Medulla oblongata (tissue), 1 donor: ENCODE measurements at regions not wholly inside any gene's neighbourhood (a gene's known extent, or its start where the extent isn't known, plus 50 kb on each side); places are given as distances from the start of the nearest gene placed in this dataset.

Experiments
- DNase-seq: peaks from one replicate; pipeline ENCODE4 v3.0.0-alpha.2; 2015; ENCODE audit errors: extremely low spot score

DNA sequence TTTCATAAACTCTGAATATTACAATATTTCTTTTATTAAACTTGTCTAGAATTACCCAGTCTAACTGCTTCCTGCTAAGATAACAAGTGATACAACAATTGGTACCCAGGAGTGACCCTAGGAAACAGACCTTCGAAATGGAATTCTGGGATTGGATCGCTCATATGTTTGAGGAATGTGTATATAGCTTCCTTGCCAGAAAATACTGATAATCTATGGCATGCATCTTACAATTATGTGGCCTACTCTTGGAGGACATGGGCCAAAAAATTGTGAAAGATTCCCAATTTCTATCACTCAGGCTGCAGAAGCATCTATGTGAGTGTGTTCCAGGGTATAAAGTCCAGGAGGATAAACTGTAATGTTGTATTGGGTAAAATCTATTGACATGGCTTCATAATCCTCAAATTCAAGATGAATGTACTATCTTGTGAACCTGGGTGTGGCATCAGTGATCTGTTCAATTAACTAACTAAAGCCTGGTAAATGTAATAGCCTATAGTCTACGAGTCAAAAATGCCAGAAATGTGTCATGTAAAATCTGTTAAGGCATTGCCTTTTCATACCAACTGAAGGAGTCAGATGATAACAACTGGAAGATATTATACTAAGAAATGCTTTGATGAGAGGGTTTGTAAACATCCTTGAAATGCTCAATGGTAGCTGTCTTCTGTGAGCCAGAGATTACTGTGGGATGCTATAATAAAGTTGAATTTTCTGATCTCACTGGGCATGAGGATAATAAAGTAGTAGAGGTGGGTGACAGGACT, 1499.3 kb downstream of the PCDH7 start:
- no peak for DNase-seq

DNA sequence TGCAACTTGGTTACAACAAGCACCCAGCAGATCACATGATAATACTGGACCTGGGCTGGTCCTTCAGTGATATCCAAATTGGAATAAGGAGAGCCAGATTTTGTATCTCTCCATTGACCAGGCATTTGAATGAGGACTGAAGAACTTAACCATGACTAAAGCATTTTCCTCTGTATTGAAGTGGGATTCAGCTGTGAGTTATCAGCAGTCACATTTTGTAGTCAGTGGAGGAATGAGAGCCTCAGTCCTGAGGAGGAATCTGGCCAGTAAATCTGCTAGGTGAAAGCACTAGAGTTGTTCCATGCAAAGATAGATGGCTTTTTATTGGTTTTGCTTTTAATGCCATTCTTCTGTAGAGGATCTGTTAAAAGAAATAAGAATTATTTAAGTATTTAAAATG, 1506.0 kb downstream of the PCDH7 start:
- no peak for DNase-seq

DNA sequence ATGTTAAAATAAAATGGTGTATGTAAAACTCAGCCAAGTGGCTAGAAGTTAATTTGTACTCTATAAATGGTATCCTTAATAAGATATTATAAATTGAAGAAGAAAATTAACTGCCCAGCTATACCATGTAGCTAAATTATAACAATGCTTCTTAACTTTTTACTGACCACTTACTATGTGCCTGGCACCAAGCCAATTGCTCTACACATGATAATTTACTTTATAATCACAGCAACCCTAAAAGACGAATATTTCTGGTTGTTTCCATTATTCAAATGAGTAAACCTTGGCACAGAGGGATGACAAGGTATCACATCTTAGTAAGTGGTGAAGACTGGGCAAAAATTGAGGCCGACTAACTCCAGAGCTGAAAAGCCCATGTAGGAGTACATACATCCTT, 1506.6 kb downstream of the PCDH7 start:
- DNase-seq: no peak

DNA sequence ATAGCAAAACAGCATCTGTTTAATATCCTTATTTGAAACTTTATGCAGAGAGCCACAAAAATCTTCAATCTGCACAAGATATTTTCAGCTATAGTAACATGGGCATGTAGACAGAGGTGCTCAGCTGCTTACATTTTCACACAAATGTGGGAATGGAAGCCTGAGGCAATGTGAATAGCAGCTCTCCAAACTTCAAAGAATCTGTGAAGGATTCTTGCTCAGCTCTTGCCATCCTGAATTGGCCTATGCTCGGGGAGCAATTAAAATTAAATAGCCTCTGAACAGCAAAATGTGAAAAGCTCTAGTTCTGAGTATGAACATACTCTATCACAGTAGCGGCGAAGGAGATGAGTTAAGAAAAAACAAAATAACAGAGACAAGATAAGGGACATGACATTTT, 1523.8 kb downstream of the PCDH7 start:
- no peak for DNase-seq

DNA sequence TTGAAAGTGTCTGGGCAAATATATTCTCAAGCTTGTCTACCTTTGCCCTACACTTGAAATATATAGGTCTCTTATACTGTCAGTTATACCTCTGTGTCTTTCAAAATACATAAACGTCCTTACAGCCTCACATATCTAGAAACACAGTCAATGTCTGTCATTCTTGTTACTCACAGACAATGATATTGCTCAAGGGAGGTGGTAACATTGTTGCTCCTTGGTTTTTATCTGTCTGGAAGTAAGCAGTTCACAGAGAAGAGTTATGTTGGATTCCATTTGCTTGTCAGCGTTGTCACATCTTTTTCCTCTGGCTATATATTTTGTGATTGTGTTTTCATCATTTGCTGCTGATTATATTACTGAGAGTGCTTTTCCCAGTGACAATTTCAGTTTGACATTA, 1528.9 kb downstream of the PCDH7 start:
- no peak for DNase-seq

DNA sequence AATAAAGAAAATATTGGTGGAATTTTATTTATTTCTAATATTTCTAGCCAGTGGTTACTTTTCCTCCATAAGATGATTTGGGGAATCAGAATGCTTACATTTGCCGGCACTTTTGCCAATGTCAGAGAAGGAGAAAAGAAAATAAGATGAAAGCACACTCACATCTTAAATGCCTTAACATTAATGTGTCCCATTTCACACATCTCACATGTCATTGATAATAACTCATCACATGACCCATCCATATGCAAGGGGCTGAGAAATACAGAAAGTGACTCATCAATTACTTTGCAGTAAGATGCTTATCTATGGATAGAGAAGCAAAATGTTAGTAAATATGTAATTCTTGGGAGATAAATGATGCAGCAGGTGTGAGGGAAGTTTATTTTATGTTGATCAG, 1531.0 kb downstream of the PCDH7 start:
- no peak for DNase-seq

DNA sequence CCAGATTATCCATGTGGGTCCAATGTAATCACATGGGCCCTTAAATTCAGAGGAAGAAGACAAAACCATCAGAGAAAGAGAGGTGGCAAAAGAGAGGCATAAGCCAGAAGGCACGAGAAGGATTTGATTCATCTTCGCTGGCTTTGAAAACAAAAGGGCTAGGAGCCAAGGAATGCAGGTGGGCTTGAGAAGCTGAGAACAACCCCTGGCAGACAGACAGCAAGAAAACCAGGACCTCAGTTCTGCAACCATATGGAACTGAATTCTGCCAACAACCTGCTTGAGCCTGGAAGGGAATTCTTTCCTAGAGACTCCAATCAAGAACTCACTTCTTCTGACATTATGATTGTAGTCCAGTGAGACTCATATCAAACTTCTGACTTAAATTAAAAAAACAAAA, 1531.8 kb downstream of the PCDH7 start:
- no peak for DNase-seq

DNA sequence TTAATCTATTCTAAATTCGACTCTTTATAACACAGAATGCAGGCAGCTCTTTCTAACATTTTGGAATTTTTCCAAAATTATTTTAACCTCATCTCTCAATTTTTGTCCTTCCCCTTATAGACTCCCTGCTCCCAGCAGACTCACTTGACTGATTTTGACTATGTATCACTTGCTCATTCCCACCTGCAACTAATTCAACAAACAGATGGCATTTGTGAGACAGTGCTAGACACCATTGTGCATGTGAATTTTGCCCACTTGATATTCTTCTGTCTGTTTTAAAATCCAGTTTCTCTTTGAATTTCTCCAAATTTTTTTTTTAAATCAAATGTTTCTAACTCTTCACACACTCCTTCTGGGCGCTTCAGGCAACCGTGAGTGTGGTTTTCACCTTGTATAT, 1534.0 kb downstream of the PCDH7 start:
- no peak for DNase-seq

DNA sequence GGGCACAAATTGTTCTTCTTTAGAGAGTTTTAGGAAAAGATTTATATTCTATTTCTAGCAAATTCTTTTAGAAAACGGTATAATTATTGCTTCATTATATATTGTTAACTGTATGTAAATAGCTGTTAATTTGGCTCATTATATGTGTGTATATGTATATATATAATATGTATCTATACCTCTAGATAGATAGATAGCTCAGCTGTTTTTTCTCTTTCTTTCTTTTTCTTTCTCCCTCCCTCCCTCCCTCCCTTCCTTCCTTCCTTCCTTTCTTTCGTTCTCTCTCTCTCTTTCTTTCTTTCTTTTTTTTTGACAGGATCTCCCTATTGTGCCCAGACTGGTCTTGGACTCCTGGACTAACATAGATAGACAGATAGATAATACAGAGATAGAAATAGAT, 1538.8 kb downstream of the PCDH7 start:
- DNase-seq: no peak

DNA sequence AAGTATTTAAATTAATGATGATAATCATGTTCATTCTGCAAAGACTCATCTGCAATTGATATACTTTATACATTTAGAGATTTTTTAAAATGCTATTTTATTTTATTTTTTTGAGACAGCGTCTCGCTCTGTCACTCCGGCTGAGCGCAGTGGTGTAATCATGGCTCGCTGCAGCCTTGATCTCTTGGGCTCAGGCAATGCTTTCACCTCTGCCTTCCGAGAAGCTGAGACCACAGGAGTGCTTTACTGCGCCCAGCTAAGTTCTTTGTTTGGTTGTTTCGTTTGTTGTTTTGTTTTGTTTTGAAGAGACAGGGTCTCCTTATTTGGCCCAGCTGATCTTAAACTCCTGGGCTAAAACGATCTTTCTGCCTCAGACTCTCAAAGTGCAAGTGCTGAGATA, 1541.0 kb downstream of the PCDH7 start:
- no peak for DNase-seq

DNA sequence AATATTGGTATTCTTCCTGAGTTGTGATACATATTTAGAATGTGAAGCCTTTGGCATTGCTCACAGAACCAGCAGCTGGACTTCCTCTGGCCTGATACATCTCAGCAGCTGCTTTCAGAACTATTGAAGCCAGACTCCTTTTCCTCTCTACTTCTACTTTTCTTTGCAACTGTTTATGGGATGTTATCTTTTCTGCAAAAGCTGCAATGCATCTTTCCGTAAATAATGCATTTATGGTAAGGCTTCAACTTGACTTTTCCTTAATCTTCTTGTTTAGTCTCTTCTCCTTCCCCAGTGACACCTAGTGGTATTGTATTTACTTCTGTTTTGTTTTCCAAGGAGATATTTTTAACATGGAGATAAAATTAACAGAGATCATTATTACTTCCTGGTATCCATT, 1548.7 kb downstream of the PCDH7 start:
- DNase-seq: no peak

DNA sequence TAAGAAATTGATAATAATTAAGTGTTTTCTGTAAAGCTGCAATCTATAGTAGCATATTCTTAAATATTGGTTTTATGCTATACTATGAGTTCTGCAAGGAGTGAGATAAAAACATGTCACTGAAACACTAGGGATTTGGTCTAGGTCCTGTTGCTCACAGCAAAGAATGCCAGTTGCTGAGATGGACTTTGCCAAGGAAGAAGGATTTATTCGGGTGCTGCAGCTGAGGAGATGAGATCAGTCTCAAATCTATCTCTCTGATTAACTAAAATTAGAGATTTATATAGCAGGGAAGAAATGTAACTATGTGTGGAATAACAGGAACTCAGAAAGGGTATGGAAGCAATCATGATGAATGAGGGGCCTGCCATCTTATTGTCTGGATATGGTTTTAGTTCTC, 1569.9 kb downstream of the PCDH7 start:
- no peak for DNase-seq

DNA sequence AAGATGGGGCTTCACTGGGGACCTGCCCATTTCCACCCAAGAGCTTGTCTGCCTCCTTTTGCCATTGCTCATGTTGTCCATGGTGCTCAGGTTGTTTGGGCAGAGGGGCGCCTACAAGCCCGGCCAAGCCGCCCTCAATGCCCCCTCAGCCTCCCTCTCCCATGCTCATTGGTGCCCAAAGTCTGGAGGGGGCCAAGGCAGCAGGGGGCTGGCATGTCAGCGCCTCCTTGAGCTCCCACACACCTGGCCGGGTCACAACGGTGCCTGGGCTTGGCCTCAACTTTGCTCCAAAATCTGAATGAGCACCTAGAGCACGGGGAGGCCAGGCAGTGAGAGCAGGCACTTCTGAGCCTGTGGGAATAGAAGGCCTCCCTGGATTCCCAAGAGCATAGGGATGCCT, 1598.8 kb downstream of the PCDH7 start:
- DNase-seq: no peak

DNA sequence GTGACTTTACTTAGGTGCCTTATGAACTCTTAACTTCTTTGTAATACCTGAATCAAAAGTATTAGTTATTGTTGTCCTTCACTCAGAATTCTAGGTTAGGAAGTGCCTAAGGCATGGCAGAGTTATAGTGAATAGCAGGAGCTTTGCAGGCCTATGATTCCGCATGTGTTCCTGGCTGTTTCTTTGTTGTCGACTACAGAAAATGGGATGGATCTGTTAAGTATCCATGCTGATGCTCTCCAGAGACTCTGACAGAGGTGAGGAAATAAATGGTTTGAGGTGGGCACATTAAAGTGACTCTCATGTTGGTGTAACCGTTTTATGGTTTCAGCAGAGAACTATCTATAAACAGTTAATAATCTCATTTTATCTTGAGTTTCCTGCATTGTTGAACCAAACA, 1601.3 kb downstream of the PCDH7 start:
- no peak for DNase-seq

DNA sequence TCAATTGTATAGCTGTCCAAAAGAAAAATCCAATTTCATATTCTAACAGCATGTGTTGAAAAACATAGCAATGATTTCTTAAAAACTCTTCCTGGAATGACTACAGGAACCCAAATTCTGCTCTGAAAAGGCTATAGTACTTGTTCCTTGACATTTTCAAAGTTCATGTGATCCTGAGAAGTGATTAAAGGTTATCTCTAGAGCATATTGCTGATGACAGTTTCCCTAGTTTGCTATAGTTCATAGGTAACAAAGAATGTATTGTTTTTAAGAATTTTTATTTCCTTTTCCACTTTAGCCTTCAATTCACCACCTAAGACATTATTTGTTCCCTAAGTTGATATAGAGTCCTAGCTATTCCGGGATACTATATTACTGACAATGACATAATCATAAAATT, 1614.6 kb downstream of the PCDH7 start:
- no peak for DNase-seq

DNA sequence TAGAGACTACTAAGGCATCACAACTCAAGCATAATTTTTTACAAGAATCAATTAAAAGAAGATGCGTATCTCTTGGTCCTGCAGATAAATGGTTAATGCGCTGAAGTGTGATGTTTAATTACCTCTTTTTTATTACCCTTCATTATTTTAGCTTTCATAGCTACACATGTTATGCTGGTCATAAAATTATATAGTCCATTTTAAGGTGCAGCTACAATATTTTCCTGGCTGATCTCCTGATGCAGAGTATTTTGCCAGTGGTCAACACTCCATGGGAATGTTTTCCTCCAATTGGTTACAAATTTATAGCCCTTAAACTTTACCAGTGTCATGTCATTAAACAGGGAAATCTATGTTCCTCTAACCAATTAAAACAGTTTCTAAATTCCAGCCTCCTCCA, 1617.2 kb downstream of the PCDH7 start:
- DNase-seq: no peak

DNA sequence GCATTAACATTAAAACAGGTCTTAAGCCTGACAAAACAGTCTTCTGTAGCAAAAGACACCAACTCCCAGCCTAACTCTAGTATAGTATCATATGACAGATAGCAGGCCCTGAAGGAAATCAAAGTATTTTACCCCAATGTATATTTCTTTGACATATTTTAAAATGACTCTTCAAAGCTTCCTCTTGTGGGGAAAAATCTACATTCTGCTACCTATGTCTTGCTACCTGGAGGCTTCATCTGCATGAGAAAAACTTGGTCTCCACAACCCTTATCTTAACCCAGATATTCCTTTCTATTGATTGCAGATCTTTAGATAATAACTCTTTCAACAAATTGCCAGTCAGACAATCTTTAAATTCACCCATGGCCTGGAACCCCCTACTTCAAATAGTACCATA, 1620.4 kb downstream of the PCDH7 start:
- DNase-seq: no peak

DNA sequence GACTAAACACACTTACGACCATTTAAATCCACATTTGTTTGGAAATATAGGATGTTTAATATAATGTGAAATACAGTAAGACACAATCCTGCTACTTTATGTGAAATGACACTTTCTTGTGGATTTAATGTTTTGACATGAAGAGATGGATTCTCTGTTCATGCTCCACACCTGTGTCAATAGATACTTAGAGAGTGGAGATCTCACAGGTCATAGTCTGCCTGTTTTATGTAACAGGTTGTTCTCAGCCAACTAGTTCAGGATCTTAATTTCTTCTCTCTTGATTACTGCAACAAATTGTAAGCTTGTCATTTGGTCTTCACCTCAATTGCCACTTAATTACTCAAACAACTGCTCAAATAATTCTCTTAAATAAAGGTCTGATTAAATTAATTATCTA, 1621.2 kb downstream of the PCDH7 start:
- no peak for DNase-seq

DNA sequence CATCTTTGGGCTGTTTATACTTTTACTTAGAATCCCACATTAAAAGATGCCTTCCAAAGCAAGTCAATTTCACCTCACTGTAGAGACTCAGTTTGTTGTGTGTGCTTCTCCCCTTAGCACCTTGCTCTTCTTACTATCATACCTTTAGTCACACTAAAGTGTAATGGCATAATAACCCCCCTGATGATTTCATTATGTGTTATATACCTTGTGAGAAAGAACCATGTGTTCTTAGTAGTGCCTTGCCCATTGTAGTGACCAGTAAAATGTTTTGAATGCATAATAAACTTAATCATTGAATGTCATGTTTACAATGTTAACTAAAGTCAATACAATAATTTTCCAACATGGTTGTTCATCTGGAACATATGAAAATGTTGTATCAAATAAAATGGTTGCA, 1621.9 kb downstream of the PCDH7 start:
- DNase-seq: no peak

DNA sequence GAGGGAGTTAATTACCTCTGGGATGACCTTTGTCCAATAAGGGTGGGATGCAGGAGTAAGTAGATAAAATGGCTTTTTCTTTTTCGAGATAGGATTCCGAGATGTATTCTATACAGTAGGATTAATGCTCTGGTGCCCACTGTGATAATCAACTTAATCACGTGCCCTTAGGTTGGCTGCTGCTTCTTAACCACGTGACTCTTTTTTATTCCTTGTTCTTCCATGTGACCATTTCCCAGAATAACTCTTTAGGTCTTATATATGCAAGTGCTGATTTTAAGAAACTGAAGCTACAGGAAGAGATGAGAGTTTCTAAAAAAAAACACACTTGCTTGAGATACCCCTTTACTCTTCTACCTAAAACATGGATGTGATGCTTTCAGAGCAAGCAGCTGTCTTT, 1628.9 kb downstream of the PCDH7 start:
- DNase-seq: no peak

DNA sequence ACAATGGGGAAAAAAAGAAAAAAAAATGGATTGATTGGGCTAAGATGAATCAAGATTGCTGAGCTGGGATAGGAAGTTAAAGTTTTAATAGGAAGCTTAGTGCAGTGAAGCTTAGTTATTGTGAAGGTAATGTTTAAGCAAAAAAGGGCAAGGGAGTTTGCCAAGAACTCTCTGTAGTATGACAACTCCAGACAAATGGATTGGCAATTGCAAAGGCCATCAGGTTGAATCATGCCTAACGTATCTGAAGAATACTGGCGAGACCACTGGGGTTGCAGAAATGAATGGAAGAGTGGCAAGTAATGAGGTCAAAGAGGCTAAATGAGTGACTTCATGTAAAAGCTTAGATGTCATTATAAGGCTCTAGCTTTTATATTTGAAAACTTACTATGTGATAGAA, 1654.0 kb downstream of the PCDH7 start:
- no peak for DNase-seq

DNA sequence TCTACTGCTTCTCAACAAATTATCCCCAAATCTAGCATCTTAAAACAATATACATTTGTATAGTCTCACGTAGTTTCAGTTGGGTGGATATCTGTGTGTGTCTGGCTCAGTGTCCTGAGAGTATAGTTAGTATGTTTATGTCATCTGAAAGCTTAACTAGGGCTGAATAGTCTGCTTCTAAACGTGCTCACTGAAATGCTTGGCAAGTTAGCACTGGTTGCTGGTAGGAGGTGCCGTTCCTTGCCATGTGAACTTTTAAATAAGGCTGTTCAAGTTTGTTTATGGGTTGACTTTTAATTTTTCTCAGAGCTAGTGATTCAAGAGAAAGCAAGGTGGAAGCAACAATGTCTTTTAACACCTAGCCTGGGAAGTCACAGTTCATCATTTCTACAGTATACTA, 1673.6 kb downstream of the PCDH7 start:
- no peak for DNase-seq

DNA sequence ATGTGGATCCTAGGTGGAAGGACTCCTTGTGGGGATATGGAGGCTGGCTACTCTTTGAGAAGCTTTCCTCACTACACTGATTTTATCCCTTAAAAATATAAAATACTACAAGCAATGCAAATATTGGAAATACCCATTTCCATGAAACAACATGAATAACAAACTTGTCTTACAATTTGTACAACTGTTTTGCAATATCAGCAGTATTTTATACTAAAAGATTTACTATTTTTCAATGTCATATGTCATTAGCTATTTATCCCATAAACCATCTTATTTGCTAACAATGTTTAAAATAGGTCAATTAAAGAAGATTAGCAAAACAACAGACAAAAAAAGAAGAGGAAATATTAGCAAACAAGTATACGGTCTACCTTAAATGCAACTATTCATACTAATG, 1674.1 kb downstream of the PCDH7 start:
- no peak for DNase-seq

DNA sequence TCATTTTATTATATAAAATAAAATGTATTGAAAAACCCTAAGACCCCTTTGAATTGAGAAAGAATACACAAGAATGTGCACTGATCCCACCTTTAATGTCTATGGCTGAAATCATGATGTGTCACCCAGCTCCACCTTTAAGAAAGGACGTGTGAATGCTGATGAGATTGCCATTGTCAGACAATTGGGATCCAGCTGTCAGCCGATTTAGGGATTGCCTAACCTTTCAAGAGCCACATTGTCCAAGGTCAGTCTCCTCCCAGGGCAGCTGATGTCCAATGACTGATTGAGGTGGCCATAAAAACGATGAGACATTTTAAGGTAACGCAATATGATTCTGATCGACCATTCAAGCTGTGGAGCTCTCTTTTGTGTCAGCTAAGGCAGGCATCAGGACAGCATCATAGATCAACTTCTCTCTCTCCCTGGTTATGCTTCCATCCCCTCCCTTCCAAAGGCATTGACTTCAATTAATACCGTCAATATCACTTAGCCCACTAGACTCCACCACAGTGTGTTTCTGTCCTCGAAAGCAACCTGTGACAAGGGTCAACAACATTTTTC, 1676.4 kb downstream of the PCDH7 start:
- no peak for DNase-seq
